Vagina (tissue), 2 donors: ENCODE measurements at regions not wholly inside any gene's neighbourhood (a gene's known extent, or its start where the extent isn't known, plus 50 kb on each side); places are given as distances from the start of the nearest gene placed in this dataset.

ENCODE experiments used
- CTCF ChIP-seq, 3 experiments: fragments of 450-650 bp in 2 of 3; fragments of 200-600 bp in 1 of 3; sonication (generic) in 1 of 3; IDR thresholded peaks; one replicate each; pipeline ENCODE4 v1.5.1; 2017 to 2019; ENCODE audit warnings: antibody characterized with exemption in 3 of 3, mild to moderate bottlenecking in 2 of 3, moderate library complexity in 2 of 3
- POLR2A ChIP-seq, 2 donors: fragments of 450-650 bp; IDR thresholded peaks; one replicate each; pipeline ENCODE4 v1.6.1; 2017; ENCODE audit warnings: antibody characterized with exemption in 2 of 2, mild to moderate bottlenecking in 2 of 2, moderate library complexity in 2 of 2
- POLR2AphosphoS5 ChIP-seq, 2 donors: sonication (generic); formaldehyde crosslinking; IDR thresholded peaks; one replicate each; pipeline ENCODE4 v1.9.0; 2017; ENCODE audit warnings: antibody characterized with exemption in 2 of 2, mild to moderate bottlenecking in 2 of 2, low read depth in 1 of 2; ENCODE audit not compliant: insufficient read depth in 1 of 2

GRCh38 chr3:181615666-181616065 is 96.1 kb upstream of the SOX2 start:
- TF ChIP-seq POLR2AphosphoS5 (IDR thresholded peaks at IDR 0.05; ENCODE audit: insufficient read depth in 1 of 2, low read depth in 1 of 2) = no peak
- TF ChIP-seq CTCF (IDR thresholded peaks at IDR 0.05) = no peak
- no peak for TF ChIP-seq POLR2A (IDR thresholded peaks at IDR 0.05)
